Coronary artery (tissue), 2 donors: ENCODE measurements at regions not wholly inside any gene's neighbourhood (a gene's known extent, or its start where the extent isn't known, plus 50 kb on each side); places are given as distances from the start of the nearest gene placed in this dataset.

Experiments used
- DNase-seq: peaks from one replicate; pipeline ENCODE4 v3.0.0-alpha.2; 2017; ENCODE audit warnings: low spot score
- H3K27ac ChIP-seq, 2 donors: fragments of 200-600 bp; sonication (generic); one replicate each; pipeline ENCODE4 v1.5.1; 2016 to 2019
- H3K4me3 ChIP-seq: fragments of 200-600 bp; sonication (generic); 2 replicates; pipeline ENCODE4 v1.5.1; 2016; ENCODE audit warnings: mild to moderate bottlenecking, moderate library complexity
- CTCF ChIP-seq: fragments of 200-600 bp; sonication (generic); IDR thresholded peaks from one replicate; pipeline ENCODE4 v1.5.1; 2019; ENCODE audit warnings: antibody characterized with exemption

GRCh38 chr22:27526901-27527300 is 274.7 kb downstream of the MN1 start:
- no peak overlapping the region for H3K27ac ChIP-seq
- TF ChIP-seq CTCF = no peak
- no peak overlapping the region for H3K4me3 ChIP-seq
- DNase-seq = no peak

GRCh38 chr22:27531782-27532530 is 269.6 kb downstream of the MN1 start:
- DNase-seq = no peak
- no peak for TF ChIP-seq CTCF
- H3K27ac ChIP-seq = peak overlapping the region; percentile 37 to 72
- H3K4me3 ChIP-seq = no peak overlapping the region

GRCh38 chr22:27533105-27533745 is 268.3 kb downstream of the MN1 start:
- no peak for TF ChIP-seq CTCF
- H3K27ac ChIP-seq = no peak overlapping the region
- H3K4me3 ChIP-seq = no peak overlapping the region
- no peak for DNase-seq

- Histone ChIP-seq H3K4me3 (no peak overlapping the region), H3K27ac (no peak overlapping the region)
- no peak for DNase-seq
- no peak for TF ChIP-seq CTCF
Observed at GRCh38 chr22:27534720-27535125, 266.8 kb downstream of the MN1 start.

- DNase-seq = no peak
- no peak overlapping the region for H3K27ac ChIP-seq
- no peak for TF ChIP-seq CTCF
- no peak overlapping the region for H3K4me3 ChIP-seq
Observed at GRCh38 chr22:27535452-27535851, 266.1 kb downstream of the MN1 start.

GRCh38 chr22:27537501-27537900 is 264.1 kb downstream of the MN1 start:
- no peak overlapping the region for H3K27ac ChIP-seq
- DNase-seq = no peak
- TF ChIP-seq CTCF = no peak

GRCh38 chr22:27538666-27539065 is 262.9 kb downstream of the MN1 start:
- no peak overlapping the region for H3K4me3 ChIP-seq
- H3K27ac ChIP-seq = no peak overlapping the region
- no peak for TF ChIP-seq CTCF
- no peak for DNase-seq

More at GRCh38 chr22:27537501-27537900, 264.1 kb downstream of the MN1 start:
- no peak overlapping the region for H3K4me3 ChIP-seq
